Lower leg skin (tissue), 4 donors: ENCODE measurements at regions not wholly inside any gene's neighbourhood (a gene's known extent, or its start where the extent isn't known, plus 50 kb on each side); places are given as distances from the start of the nearest gene placed in this dataset.

Experiments used
- DNase-seq, 2 donors: peaks; one replicate each; pipeline ENCODE4 v3.0.0-alpha.2; 2019; ENCODE audit warnings: low spot score in 2 of 2
- H3K4me3 ChIP-seq: fragments of 200-600 bp; sonication (generic); 2 replicates; pipeline ENCODE4 v1.5.1; 2017; ENCODE audit warnings: mild to moderate bottlenecking, low read depth; ENCODE audit not compliant: poor library complexity, severe bottlenecking
- POLR2A ChIP-seq, 2 donors: fragments of 450-650 bp; IDR thresholded peaks; one replicate each; pipeline ENCODE4 v1.6.1; 2016 to 2017; ENCODE audit warnings: antibody characterized with exemption in 2 of 2, mild to moderate bottlenecking in 1 of 2, moderate library complexity in 1 of 2
- WGBS, 2 donors: methylation state at CpG; one replicate each; pipeline ENCODE4 v1.1.5; 2018; 5-methylcytosine and 5-hydroxymethylcytosine counted together
- intact Hi-C: fragments of 100-400 bp; cut with DNase I; formaldehyde crosslinking; loops from one replicate; pipeline ENCODE4 v1.15.0; 2023; ENCODE audit warnings: low total_unique reads
- TF ChIP-seq, protein P1 (sequence below), 3 donors: fragments of 450-650 bp; IDR thresholded peaks; one replicate each; pipeline ENCODE4 v1.5.1; 2016; ENCODE audit warnings: antibody characterized with exemption in 3 of 3, mild to moderate bottlenecking in 3 of 3, moderate library complexity in 2 of 3

DNA sequence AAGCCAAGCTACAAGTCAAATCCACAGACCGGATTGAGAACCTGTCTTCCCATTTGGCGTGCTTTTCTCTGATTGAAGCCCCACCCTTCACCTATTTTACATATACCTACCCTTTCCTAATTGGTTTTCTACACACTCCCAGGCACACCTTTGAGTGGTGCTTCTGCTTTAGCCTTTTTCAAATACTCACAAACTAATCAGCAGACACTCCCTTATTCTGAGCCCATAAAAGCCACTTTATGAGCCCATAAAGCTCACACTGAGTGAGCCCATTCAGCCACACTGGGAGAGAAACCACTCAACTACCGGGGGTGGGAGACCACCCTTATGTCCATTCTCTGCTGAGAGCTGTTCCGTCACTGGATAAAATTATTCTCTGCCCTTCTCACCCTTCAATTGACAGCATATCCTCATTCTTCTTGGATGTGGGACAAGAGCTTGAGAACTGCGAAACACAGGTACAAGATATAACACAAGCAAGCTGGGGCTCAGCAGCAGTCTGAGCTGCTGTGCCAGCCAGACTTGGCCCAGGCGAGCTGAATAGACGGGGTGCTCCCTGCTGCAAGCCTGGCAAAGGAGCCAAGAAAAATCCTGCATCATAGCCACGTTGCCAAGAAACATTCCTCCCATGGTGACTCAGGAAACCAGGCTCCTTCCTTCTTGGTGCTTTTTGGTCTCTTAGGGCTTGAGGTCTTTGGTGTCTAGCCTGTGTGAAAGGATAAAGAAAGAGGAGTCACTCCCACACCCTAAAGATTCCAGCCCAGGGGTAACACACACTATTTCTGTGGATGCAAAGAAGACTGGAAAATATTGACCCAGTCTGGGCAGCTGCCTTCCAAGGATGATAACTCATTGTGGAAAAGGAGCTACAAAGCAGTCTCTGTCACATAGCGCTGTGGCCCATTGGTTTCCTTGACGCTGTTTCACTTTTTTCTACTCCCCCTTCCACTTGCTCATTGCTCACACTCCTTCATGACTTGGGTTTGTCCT lies 609.7 kb downstream of the MCTP2 start:
- intact Hi-C loops = no loop called here
- WGBS, 2 donors = 64 to 67% methylated on average over 10 of the region's 10 CpGs
- no peak for DNase-seq
- no peak overlapping the region for H3K4me3 ChIP-seq
- TF ChIP-seq, protein P1, sequence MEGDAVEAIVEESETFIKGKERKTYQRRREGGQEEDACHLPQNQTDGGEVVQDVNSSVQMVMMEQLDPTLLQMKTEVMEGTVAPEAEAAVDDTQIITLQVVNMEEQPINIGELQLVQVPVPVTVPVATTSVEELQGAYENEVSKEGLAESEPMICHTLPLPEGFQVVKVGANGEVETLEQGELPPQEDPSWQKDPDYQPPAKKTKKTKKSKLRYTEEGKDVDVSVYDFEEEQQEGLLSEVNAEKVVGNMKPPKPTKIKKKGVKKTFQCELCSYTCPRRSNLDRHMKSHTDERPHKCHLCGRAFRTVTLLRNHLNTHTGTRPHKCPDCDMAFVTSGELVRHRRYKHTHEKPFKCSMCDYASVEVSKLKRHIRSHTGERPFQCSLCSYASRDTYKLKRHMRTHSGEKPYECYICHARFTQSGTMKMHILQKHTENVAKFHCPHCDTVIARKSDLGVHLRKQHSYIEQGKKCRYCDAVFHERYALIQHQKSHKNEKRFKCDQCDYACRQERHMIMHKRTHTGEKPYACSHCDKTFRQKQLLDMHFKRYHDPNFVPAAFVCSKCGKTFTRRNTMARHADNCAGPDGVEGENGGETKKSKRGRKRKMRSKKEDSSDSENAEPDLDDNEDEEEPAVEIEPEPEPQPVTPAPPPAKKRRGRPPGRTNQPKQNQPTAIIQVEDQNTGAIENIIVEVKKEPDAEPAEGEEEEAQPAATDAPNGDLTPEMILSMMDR (IDR thresholded peaks at IDR 0.05) = no peak
- TF ChIP-seq POLR2A (IDR thresholded peaks at IDR 0.05) = no peak

DNA sequence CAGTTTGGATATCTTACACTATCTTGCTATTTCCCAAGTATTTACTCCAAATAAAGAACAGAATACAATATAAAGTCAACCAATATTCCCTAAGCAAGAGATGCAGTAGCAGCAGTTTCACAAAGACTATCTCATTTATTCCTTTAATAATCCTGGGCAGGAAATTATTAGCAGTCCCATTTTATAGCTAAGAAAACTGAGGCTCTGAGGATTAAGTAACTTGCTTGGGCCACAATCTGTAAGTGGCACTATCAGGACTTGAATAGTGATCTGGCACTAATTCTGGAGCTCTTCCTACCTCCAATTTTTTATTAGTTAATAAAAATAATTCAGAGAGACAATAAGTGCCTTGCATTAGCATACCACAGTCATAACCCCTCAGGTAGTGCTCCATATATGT lies 611.7 kb downstream of the MCTP2 start:
- DNase-seq = no peak
- TF ChIP-seq, protein P1 (IDR thresholded peaks at IDR 0.05) = no peak
- no peak for TF ChIP-seq POLR2A (IDR thresholded peaks at IDR 0.05)
- H3K4me3 ChIP-seq = no peak overlapping the region
- intact Hi-C loops = no loop called here

DNA sequence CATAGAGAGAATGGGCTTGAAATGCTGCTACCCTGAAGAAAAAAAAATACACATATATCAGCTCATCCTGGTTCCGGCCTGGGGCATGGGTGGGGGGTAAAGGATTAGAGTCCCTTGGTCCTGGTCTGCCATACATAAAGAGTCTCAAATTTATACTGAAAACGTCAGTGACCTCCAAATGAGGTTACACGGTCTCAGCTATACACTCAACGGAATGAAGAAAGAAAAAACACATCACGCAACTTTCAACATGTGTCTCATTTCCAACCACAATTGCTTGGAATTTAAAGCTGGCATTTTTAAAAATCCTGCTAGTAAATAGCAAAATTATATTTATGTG lies 612.8 kb downstream of the MCTP2 start:
- no peak for DNase-seq
- H3K4me3 ChIP-seq = no peak overlapping the region
- WGBS, 2 donors = 60 to 61% methylated on average over 5 of the region's 5 CpGs
- intact Hi-C loops = no loop called here
- TF ChIP-seq POLR2A (IDR thresholded peaks at IDR 0.05) = no peak
- TF ChIP-seq, protein P1 (IDR thresholded peaks at IDR 0.05) = no peak

DNA sequence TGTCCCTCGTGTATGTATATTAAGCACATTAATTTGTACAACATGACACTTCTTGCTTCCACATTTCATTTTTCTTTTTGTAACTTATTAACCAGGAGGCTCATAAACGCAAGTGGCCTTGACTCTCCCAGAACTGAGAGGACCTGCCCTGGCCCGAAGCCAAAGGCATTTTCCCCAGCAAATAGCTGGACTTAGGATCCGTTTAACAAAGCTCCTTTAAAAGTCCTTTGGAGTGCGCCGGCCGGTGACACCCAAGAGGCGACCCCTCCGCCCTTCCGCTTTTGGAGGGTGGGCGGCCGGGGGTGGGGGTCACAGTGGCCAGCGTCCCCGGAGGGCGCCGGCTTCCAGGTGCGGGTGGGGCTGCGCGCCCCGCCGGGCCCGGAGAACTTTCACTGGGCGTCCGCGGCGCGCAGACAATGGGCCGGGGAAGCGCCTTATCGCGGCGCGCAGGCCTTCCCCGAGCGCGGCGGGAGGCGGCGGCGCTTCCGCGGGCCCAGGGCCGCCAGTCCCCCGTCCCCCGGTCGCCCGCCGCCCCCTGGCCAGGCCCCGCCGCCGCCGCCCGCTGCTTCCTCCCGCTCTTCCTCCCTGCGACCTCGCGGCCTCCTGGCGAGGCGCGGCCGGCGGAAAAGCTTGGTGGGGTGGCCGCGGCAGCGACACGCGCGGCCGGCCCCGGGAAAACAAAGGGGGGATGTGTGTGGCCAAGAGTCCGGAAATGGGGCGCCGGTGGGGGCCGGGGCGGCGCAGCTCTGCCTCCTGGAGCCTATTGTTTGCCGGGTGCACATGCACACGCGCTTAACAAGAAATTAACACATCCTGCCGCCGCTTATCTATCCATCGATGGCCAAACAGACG lies 613.4 kb downstream of the MCTP2 start:
- intact Hi-C loops = no loop called here
- DNase-seq = peak in 1 of 2 donors; percentile 90
- H3K4me3 ChIP-seq = no peak overlapping the region
- 7 to 8% methylated on average over 33 to 40 of the region's 83 CpGs for WGBS, 2 donors
- TF ChIP-seq POLR2A (IDR thresholded peaks at IDR 0.05) = no peak
- TF ChIP-seq, protein P1 (IDR thresholded peaks at IDR 0.05) = no peak

DNA sequence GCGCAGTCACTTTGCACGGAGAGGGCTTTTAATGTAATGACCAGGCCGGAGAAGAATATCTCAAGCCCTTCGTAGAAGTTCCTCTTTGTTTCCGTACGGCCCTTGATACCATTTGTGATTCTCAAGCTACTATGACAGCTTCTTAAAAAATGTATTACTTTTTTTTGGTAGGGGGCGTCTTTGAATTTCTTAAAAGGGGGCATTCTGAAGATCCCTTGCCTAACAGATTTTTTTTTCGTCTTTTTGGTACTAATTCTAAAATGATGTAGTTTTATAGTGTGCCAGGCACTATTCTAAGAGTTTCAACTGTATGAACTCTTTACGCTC lies 614.0 kb downstream of the MCTP2 start:
- TF ChIP-seq POLR2A (IDR thresholded peaks at IDR 0.05) = no peak
- TF ChIP-seq, protein P1 (IDR thresholded peaks at IDR 0.05) = no peak
- no peak overlapping the region for H3K4me3 ChIP-seq
- intact Hi-C loops = no loop called here
- DNase-seq = no peak
- WGBS, 2 donors = 40 to 43% methylated on average over 9 of the region's 9 CpGs
